H9 (cell line): ENCODE measurements at regions not wholly inside any gene's neighbourhood (a gene's known extent, or its start where the extent isn't known, plus 50 kb on each side); places are given as distances from the start of the nearest gene placed in this dataset.

ENCODE experiments used
- DNase-seq: peaks from one replicate; pipeline ENCODE4 v3.0.0-alpha.2; 2017
- H2AFZ ChIP-seq: one replicate; pipeline ENCODE4 v1.6.1; 2013; ENCODE audit warnings: mild to moderate bottlenecking, low read length, control low read depth, moderate library complexity
- H2AK5ac ChIP-seq: 2 replicates; pipeline ENCODE4 v1.6.1; 2013; ENCODE audit warnings: low read length, control low read depth, mixed read lengths; ENCODE audit not compliant: insufficient read length
- H2BK120ac ChIP-seq: one replicate; pipeline ENCODE4 v1.6.1; 2013; ENCODE audit warnings: low read depth, mild to moderate bottlenecking, low read length, control low read depth, inconsistent platforms; ENCODE audit not compliant: poor library complexity, severe bottlenecking
- H2BK12ac ChIP-seq: 2 replicates; pipeline ENCODE4 v1.6.1; 2013; ENCODE audit warnings: low read length, control low read depth, mixed read lengths, low read depth; ENCODE audit not compliant: insufficient read length
- H2BK15ac ChIP-seq: 2 replicates; pipeline ENCODE4 v1.6.1; 2013; ENCODE audit warnings: low read depth, low read length, control low read depth
- H2BK20ac ChIP-seq: one replicate; pipeline ENCODE4 v1.6.1; 2013; ENCODE audit warnings: low read depth, mild to moderate bottlenecking, low read length, control low read depth, inconsistent platforms; ENCODE audit not compliant: poor library complexity, severe bottlenecking
- H2BK5ac ChIP-seq: 2 replicates; pipeline ENCODE4 v1.6.1; 2013; ENCODE audit warnings: low read length, control low read depth, mixed read lengths; ENCODE audit not compliant: insufficient read length
- H3K14ac ChIP-seq: 2 replicates; pipeline ENCODE4 v1.6.1; 2013; ENCODE audit warnings: low read length, control low read depth; ENCODE audit not compliant: insufficient read depth
- H3K18ac ChIP-seq: 2 replicates; pipeline ENCODE4 v1.6.1; 2013; ENCODE audit warnings: low read depth, mild to moderate bottlenecking, mixed read lengths, low read length, control low read depth; ENCODE audit not compliant: insufficient read length
- H3K23ac ChIP-seq: 2 replicates; pipeline ENCODE4 v1.6.1; 2013; ENCODE audit warnings: low read length, control low read depth, mixed read lengths, low read depth; ENCODE audit not compliant: insufficient read length
- H3K23me2 ChIP-seq: 2 replicates; pipeline ENCODE4 v1.6.1; 2013; ENCODE audit warnings: low read depth, mild to moderate bottlenecking, mixed read lengths, low read length, control low read depth; ENCODE audit not compliant: insufficient read length, poor library complexity, severe bottlenecking
- H3K27ac ChIP-seq: 2 replicates; pipeline ENCODE4 v1.5.1; 2013; ENCODE audit warnings: low read length, control low read depth, mixed read lengths, low read depth; ENCODE audit not compliant: insufficient read length
- H3K27me3 ChIP-seq: 2 replicates; pipeline ENCODE4 v1.6.1; 2013; ENCODE audit warnings: low read length, control low read depth, inconsistent platforms; ENCODE audit not compliant: insufficient read depth
- H3K4ac ChIP-seq: 2 replicates; pipeline ENCODE4 v1.6.1; 2013; ENCODE audit warnings: low read depth, mild to moderate bottlenecking, control low read depth, inconsistent platforms, low read length, moderate library complexity
- H3K4me1 ChIP-seq: 2 replicates; pipeline ENCODE4 v1.6.1; 2013; ENCODE audit warnings: low read length, control low read depth, inconsistent platforms; ENCODE audit not compliant: insufficient read depth
- H3K4me2 ChIP-seq: 2 replicates; pipeline ENCODE4 v1.6.1; 2013; ENCODE audit warnings: low read length, control low read depth, mixed read lengths; ENCODE audit not compliant: insufficient read length, insufficient read depth
- H3K56ac ChIP-seq: 2 replicates; pipeline ENCODE4 v1.6.1; 2013; ENCODE audit warnings: low read depth, mild to moderate bottlenecking, mixed read lengths, low read length, control low read depth; ENCODE audit not compliant: insufficient read length
- H3K79me1 ChIP-seq: 2 replicates; pipeline ENCODE4 v1.6.1; 2013; ENCODE audit warnings: low read depth, mild to moderate bottlenecking, moderate library complexity, low read length, control low read depth, inconsistent platforms; ENCODE audit not compliant: insufficient read depth, poor library complexity, severe bottlenecking
- H3K79me2 ChIP-seq: 2 replicates; pipeline ENCODE4 v1.6.1; 2013; ENCODE audit warnings: low read length, control low read depth, inconsistent platforms; ENCODE audit not compliant: insufficient read depth
- H3K9ac ChIP-seq: 2 replicates; pipeline ENCODE4 v1.6.1; 2013; ENCODE audit warnings: low read length, control low read depth, mixed read lengths; ENCODE audit not compliant: insufficient read length; ENCODE audit errors: extremely low read depth
- H3K9me3 ChIP-seq: one replicate; pipeline ENCODE4 v1.6.1; 2013; ENCODE audit warnings: low read depth, low read length, inconsistent platforms; ENCODE audit not compliant: control insufficient read depth
- H3T11ph ChIP-seq: one replicate; pipeline ENCODE4 v1.6.1; 2013; ENCODE audit warnings: mild to moderate bottlenecking, low read length, control low read depth, inconsistent platforms
- H4K20me1 ChIP-seq: one replicate; pipeline ENCODE4 v1.6.1; 2013; ENCODE audit not compliant: control insufficient read depth, insufficient read length, insufficient read depth
- H4K5ac ChIP-seq: 2 replicates; pipeline ENCODE4 v1.6.1; 2013; ENCODE audit warnings: low read depth, mild to moderate bottlenecking, mixed read lengths, low read length, control low read depth; ENCODE audit not compliant: insufficient read length
- H4K8ac ChIP-seq: replicated peaks from 2 replicates; pipeline ENCODE4 v1.6.1; 2013; ENCODE audit warnings: low read length, control low read depth, mixed read lengths, low read depth; ENCODE audit not compliant: insufficient read length
- H4K91ac ChIP-seq: 2 replicates; pipeline ENCODE4 v1.6.1; 2013; ENCODE audit warnings: low read depth, mild to moderate bottlenecking, moderate library complexity, mixed read lengths, low read length, control low read depth; ENCODE audit not compliant: insufficient read length
- H3K27ac Mint-ChIP-seq, 3 experiments: 2 replicates in 2 of 3; 3 replicates in 1 of 3; pipeline ENCODE4 v1.8.0; 2020 to 2021; ENCODE audit warnings: mixed read lengths in 3 of 3, mild to moderate bottlenecking in 1 of 3, moderate library complexity in 1 of 3
- H3K27me3 Mint-ChIP-seq: 2 replicates; pipeline ENCODE4 v1.8.0; 2021; ENCODE audit warnings: low read depth, mild to moderate bottlenecking, moderate library complexity, mixed read lengths
- H3K36me3 Mint-ChIP-seq, 3 experiments: 2 replicates in 2 of 3; 3 replicates in 1 of 3; pipeline ENCODE4 v1.8.0; 2020 to 2021; ENCODE audit warnings: low read depth in 3 of 3, mixed read lengths in 3 of 3; ENCODE audit not compliant: insufficient read depth in 1 of 3
- H3K4me1 Mint-ChIP-seq, 2 experiments: 2 replicates each; pipeline ENCODE4 v1.8.0; 2020; ENCODE audit warnings: mixed read lengths in 2 of 2
- H3K4me3 Mint-ChIP-seq, 2 experiments: 2 replicates in 1 of 2; 3 replicates in 1 of 2; pipeline ENCODE4 v1.8.0; 2020 to 2021; ENCODE audit warnings: mild to moderate bottlenecking in 2 of 2, mixed read lengths in 2 of 2, moderate library complexity in 1 of 2
- H3K9me3 Mint-ChIP-seq, 2 experiments: 2 replicates in 1 of 2; 3 replicates in 1 of 2; pipeline ENCODE4 v1.8.0; 2020; ENCODE audit warnings: mild to moderate bottlenecking in 2 of 2, mixed read lengths in 2 of 2, moderate library complexity in 1 of 2
- WGBS: extraction: QIAGEN DNeasy Blood & Tissue Kit; methylation state at CpG from one replicate; pipeline ENCODE4 v1.1.7; 2013; ENCODE audit warnings: missing lambda C conversion rate, low lambda C conversion rate, mixed read lengths; ENCODE audit not compliant: insufficient read length; ENCODE audit errors: extremely low coverage; 5-methylcytosine and 5-hydroxymethylcytosine counted together
- TF ChIP-seq, protein P1 (sequence below): fragments of 200-600 bp; sonication (generic); conservative IDR thresholded peaks from 3 replicates; pipeline ENCODE4 v1.8.0; 2021; ENCODE audit warnings: antibody characterized with exemption, mild to moderate bottlenecking

DNA sequence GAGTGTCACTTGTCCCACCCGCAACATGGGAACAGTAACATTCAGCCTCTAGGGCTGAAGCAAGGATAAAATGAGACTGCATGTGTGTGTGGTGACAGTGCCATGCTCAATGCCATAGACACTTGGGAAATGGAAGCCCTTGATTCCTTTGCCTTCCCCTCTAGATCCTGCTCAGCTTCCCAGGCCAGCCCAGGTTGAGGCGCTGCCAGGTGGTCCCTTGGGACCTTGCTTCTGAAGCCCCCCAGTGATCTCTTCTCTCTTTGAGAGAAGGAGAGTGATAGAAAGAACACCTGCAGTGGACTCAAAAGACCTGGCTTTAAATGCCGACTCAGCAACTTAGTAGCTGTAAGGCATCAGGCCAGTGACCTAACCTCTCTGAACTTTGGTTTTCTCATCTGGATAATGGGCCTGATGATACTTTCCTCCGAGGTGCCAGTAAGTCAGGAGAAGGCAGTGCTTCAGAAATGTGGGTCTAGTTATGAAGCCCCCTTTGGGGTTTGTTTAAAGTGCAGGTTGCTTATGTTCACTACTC lies 144.5 kb downstream of the RPLP1 start:
- Histone ChIP-seq H3K9me3 (no peaks in the 10 kb centered on the region), H3K23ac (no peak overlapping the region), H3K27ac (no peak overlapping the region), H2BK12ac (no peak overlapping the region), H3K9ac (no peak overlapping the region), H3K18ac (no peak overlapping the region), H3K4me2 (no peak overlapping the region), H2BK15ac (no peak overlapping the region), H3K27me3 (no peaks in the 10 kb centered on the region), H3K14ac (no peak overlapping the region), H2AK5ac (no peak overlapping the region), H3K56ac (no peak overlapping the region), H2BK5ac (no peak overlapping the region), H3K4me1 (no peaks in the 10 kb centered on the region), H4K20me1 (no peaks in the 10 kb centered on the region), H3K79me2 (no peaks in the 10 kb centered on the region), H4K5ac (no peak overlapping the region), H2AFZ (no peak overlapping the region), H3K79me1 (no peaks in the 10 kb centered on the region), H4K91ac (no peak overlapping the region), H3K23me2 (no peaks in the 10 kb centered on the region), H2BK120ac (no peak overlapping the region), H3T11ph (no peak overlapping the region), H3K4ac (no peak overlapping the region), H2BK20ac (no peak overlapping the region), H4K8ac (no peak overlapping the region)
- Mint-ChIP-seq H3K9me3 (no peaks in the 10 kb centered on the region), H3K27me3 (peaks cover 18% of the 10 kb centered on the region), H3K27ac (no peak overlapping the region; a peak in 1 of 7 replicates), H3K36me3 (no peaks in the 10 kb centered on the region), H3K4me3 (no peak overlapping the region), H3K4me1 (peaks cover 6 to 16% of the 10 kb centered on the region in 2 experiments)
- DNase-seq, result no peak
- WGBS, result no CpG with 5 or more reads among the region's 4 CpGs
- TF ChIP-seq, protein P1, sequence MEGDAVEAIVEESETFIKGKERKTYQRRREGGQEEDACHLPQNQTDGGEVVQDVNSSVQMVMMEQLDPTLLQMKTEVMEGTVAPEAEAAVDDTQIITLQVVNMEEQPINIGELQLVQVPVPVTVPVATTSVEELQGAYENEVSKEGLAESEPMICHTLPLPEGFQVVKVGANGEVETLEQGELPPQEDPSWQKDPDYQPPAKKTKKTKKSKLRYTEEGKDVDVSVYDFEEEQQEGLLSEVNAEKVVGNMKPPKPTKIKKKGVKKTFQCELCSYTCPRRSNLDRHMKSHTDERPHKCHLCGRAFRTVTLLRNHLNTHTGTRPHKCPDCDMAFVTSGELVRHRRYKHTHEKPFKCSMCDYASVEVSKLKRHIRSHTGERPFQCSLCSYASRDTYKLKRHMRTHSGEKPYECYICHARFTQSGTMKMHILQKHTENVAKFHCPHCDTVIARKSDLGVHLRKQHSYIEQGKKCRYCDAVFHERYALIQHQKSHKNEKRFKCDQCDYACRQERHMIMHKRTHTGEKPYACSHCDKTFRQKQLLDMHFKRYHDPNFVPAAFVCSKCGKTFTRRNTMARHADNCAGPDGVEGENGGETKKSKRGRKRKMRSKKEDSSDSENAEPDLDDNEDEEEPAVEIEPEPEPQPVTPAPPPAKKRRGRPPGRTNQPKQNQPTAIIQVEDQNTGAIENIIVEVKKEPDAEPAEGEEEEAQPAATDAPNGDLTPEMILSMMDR, result no peak
